HG03457 (cell line): ENCODE measurements at regions not wholly inside any gene's neighbourhood (a gene's known extent, or its start where the extent isn't known, plus 50 kb on each side); places are given as distances from the start of the nearest gene placed in this dataset.

Experiments
- ATAC-seq: cut with Tn5 transposase; IDR thresholded peaks from one replicate; pipeline ENCODE4 v1.9.1; 2021; ENCODE audit warnings: moderate number of reproducible peaks; ENCODE audit not compliant: unreplicated experiment

DNA sequence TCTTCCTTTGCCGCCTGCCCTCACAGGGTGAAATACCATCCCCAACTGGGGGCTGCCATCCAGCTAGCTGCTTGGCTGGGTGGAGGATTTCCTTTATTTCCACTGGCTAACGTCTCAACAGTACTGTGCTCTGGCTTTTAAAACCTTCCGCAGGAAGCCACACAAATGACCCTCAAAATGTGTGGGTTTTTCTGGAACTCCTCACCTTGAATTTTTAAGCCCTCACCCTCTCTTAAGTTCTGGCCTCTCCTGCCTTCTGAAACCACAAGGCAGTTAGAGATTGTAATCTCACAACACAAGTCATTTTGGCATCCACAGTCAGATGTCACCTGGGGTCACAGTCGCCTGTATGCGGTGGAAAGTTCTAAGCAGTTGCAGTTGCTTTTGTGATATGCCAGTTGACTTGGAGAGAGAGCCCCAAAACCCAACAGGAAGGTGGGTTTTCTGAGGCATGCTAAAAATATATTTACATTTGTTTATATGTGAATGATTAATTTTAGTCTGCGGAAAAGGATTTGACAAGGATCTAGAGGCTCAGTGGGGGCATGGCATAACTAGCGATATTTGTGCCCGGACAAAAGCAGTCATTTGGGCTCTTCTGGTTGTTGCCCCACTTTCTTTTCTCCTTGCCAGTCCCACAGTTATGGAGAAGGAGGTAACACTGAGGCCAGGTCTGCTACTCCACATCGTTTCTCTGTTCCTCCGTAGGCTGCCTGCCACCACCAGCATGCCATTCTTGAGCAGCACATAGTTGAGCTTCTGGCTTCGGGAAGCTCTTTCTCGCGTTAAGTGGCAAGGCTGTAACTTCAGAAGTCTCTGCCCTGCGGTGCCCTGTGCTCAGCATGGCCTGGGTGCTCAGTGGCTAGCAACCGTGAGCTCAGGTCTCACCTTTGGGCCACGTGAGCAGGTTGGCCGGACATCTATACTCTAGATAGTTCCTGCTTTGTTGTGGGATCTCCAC is 335.3 kb downstream of the CD83 start:
- peak; percentile 72 for ATAC-seq

- no peak for ATAC-seq
Observed at GRCh38 chr6:14453712-14454472, 336.3 kb downstream of the CD83 start.

DNA sequence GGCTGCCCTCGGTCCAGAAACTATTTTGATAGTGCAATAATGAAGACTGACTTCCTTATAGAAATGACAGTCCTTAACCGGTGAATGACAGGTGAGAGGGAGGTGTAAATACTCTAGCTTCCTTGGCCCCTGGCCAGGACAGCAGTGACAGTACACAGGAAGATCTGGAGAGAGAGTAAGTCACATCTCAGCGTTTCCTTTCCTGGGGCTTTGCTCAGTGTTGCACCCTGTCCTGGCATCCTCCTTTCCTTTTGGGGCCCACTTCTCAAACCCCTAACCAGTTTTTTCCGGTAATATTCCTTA is 336.9 kb downstream of the CD83 start:
- no peak for ATAC-seq

GRCh38 chr6:14455427-14455826 is 337.9 kb downstream of the CD83 start:
- no peak for ATAC-seq

- no peak for ATAC-seq
Observed at GRCh38 chr6:14455876-14456648, 338.5 kb downstream of the CD83 start.

DNA sequence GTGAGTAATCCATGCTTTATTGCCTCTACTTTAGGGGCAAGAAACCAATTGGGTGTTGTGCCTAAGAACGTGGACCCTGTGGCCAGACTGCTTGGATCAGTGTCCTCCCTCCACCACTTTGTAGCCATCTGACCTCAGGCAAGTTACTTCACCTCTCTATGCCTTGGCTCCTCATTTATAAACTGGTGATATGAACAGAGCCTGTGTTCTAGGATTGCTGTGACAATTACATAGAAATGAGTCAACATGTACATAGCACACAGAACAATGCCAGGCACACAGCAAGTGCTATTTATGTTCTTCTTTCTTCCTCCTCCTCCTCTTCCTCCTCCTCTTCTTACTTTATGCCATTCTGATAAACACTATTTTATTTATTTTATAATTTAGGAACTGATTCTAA is 339.4 kb downstream of the CD83 start:
- no peak for ATAC-seq

DNA sequence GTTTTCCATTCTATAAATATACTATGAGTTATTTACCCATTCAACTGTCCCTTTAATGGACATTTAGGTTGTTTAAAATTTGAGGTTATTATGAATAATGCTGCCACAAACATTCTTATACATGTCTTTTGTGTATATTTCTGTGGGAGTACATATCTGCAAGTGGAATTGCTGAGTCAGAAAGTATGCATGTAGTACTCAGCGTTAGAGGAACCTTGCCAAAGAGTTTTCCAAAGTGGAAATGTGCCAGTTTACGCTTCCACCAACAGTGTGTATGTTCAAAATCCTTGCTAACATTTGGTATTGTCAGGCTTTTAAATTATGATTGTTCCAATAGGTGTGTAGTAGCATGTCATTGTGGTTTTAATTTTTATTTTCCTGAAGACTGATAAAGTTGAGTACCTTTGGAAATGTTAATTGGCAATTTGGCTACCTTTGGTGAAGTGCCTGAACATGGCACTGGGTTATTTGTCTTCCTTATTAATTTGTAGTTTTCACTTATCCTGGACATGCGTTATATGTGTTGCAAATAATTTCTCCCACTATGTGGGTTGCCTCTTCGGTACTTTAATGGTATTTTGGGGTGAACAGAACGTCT is 341.2 kb downstream of the CD83 start:
- no peak for ATAC-seq

- no peak for ATAC-seq
Observed at GRCh38 chr6:14459315-14459714, 341.7 kb downstream of the CD83 start.

- ATAC-seq, result no peak
Observed at GRCh38 chr6:14460556-14460955, 343.0 kb downstream of the CD83 start.

GRCh38 chr6:14462135-14462534 is 344.6 kb downstream of the CD83 start:
- ATAC-seq, result no peak

- ATAC-seq, result no peak
Observed at GRCh38 chr6:14462566-14462965, 345.0 kb downstream of the CD83 start.

GRCh38 chr6:14463110-14463509 is 345.5 kb downstream of the CD83 start:
- ATAC-seq, result no peak

DNA sequence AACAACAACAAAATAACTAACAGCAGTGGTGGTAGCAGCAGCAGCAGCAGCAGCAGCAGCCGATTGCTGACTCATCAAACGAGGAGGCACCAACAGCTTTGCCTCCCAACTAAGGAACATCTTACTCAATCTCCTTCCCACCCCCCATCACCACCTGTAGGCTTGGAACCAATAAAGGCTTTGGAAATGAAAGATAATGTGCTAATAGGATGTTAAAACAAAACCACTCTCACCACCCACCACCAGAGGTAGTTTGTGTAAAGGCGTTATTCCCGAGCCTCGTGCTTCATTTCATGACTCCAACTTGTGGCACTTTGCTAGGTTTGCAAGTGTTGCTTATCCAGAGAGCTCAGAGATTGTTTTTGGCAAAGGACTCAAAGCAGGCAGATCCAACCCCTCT is 346.5 kb downstream of the CD83 start:
- no peak for ATAC-seq

DNA sequence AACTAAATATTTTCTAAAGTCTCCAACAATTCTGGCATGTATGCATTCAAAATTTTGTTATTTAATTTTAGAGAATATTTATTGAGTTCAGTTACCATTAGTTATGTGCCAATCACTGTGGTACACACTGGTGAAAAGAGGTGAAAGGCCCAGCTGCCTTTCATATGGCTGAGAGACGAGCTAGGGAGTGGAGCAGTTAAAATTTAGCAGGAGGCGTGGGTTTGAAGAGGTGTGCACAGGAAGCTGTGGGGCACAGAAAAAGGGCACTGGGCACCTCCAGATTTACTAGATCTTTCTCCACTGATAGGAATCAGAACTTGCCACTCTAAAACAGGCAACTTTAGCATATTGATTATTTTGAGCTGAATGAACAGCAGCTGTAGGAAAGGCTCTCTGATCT is 347.1 kb downstream of the CD83 start:
- ATAC-seq, result no peak

- ATAC-seq, result no peak
Observed at GRCh38 chr6:14466278-14466677, 348.7 kb downstream of the CD83 start.

DNA sequence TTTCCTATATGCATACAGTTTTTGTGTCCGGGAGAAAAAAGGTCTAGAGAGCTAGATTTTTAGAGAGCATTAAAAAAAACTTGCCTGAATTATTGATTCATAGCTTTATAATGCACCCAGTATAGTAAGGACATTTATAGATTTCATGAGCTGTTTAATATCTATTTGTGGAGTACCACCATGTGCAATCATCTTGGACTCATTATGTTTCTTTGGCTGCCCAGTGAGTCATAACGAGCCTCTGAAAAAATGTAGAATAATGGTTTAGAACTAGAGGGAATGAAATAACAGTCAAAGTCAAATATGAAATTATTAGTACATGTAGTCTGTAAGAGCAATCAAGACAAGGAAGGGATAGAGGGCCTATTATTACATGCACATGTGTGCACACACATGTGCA is 350.0 kb downstream of the CD83 start:
- no peak for ATAC-seq

DNA sequence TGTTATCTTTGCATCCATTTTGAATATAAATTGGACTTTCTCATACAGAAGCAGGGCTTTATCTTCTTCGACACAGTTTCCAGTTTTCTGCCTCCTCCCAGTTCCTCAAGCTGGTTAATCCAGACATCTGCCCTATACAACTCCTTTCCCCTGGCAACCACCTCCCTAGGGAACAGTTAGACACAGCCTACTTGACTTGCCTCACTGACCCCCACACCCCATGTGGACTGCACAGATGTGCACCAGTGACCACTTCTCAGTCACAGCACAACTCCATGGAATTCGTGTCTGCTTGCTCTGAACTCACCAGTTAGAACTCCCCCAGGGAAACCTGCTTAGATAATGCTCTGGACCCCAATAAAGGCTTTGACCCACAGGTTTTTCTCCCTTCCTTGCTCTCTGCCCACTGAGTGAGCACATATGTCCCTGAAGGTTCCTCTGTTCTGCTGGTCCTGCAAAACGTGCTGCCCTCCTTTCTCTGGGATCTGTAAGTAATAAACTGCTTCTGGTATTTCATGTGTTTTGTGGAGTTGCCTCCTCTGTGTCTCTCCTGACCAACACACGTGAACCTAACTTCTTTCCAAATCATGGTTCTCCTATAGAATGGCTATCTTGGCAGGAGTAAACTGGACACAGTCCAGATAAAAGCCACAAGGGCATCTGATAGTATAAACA is 351.2 kb downstream of the CD83 start:
- no peak for ATAC-seq

- no peak for ATAC-seq
Observed at GRCh38 chr6:14470101-14470500, 352.5 kb downstream of the CD83 start.

DNA sequence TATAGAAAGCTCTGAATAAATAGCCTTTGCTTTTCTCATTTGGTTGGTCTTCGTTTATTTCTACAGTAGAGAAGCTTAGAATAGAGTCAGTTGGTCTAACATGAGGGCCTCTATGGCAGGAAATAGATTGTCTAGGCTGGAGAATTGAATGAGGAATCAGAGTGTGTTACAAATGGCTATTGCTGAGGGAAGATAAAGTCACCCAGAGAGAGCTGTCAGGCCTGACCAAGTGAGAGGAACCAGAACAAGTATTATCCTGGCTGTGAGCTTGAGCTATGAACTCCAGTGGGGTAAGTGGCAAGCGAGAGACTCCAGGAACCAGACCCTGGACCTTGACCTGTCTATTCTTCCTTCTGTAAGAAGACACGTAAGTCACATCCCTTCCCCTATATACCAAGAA is 353.1 kb downstream of the CD83 start:
- ATAC-seq, result no peak

DNA sequence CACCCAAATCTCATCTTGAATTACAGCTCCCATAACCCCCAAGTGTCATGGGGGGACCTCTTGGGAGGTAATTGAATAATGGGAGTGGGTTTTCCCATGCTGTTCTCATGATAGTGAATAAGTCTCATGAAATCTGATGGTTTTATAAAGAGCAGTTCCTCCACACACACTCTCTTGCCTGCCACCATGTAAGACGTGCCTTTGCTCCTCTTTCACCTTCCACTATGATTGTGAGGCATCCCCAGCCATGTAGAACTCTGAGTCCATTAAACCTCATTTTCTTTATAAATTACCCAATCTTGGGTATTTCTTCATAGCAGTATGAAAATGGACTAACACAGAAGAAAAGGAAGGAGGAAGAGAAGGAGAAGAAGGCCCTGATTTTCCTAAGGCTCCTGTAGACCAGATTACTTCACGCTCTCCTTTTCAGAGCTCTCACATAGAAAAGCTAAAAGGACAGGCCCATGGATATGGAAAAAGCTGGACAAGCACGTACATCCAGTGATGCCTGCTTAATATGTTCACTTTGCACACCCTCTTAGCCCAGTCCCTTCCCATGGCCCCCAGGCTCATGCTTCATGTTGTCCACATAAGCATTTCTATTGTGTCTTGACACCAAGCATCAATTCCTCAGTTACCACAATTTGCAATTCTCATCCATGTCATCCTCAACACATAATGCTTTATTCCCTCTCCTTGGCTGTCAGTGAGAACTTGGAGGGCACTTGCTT is 354.8 kb downstream of the CD83 start:
- no peak for ATAC-seq
